Osteoblast (primary cell): ENCODE measurements at regions not wholly inside any gene's neighbourhood (a gene's known extent, or its start where the extent isn't known, plus 50 kb on each side); places are given as distances from the start of the nearest gene placed in this dataset.

Experiments
- DNase-seq: peaks from one replicate; pipeline ENCODE4 v3.0.0; 2011; ENCODE audit warnings: low spot score, mixed read lengths; ENCODE audit not compliant: insufficient read length; ENCODE audit errors: missing footprints
- H2AFZ ChIP-seq: 2 replicates; pipeline ENCODE4 v1.6.0; 2011; ENCODE audit warnings: mild to moderate bottlenecking, low read length
- H3K27ac ChIP-seq: 2 replicates; pipeline ENCODE4 v1.5.1; 2011; ENCODE audit warnings: mild to moderate bottlenecking, low read depth, low read length, moderate library complexity
- H3K27me3 ChIP-seq: 2 replicates; pipeline ENCODE4 v1.6.0; 2012; ENCODE audit warnings: mild to moderate bottlenecking, control low read depth, inconsistent platforms, low read length, moderate library complexity; ENCODE audit not compliant: insufficient read depth
- H3K36me3 ChIP-seq: 2 replicates; pipeline ENCODE4 v1.5.1; 2011; ENCODE audit warnings: mild to moderate bottlenecking, low read length, control low read depth, moderate library complexity; ENCODE audit not compliant: insufficient read depth
- H3K4me1 ChIP-seq: 2 replicates; pipeline ENCODE4 v1.5.1; 2011; ENCODE audit warnings: mild to moderate bottlenecking, low read length, control low read depth, moderate library complexity; ENCODE audit not compliant: insufficient read depth
- H3K4me2 ChIP-seq: 2 replicates; pipeline ENCODE4 v1.6.0; 2011; ENCODE audit warnings: mild to moderate bottlenecking, low read length; ENCODE audit not compliant: insufficient read depth
- H3K4me3 ChIP-seq: fragments of 200-600 bp; sonication (generic); 3 replicates; pipeline ENCODE4 v1.5.1; 2012; ENCODE audit warnings: mild to moderate bottlenecking, low read length, inconsistent platforms; ENCODE audit not compliant: insufficient read depth
- H3K79me2 ChIP-seq: 2 replicates; pipeline ENCODE4 v1.6.0; 2012; ENCODE audit warnings: mild to moderate bottlenecking, low read length, control low read depth, inconsistent platforms; ENCODE audit not compliant: insufficient read depth
- H3K9me3 ChIP-seq: 2 replicates; pipeline ENCODE4 v1.5.1; 2011; ENCODE audit warnings: low read depth, low read length, control low read depth
- H4K20me1 ChIP-seq: 2 replicates; pipeline ENCODE4 v1.6.0; 2012; ENCODE audit warnings: mild to moderate bottlenecking, low read length, control low read depth; ENCODE audit not compliant: insufficient read depth
- CTCF ChIP-seq: IDR thresholded peaks from 2 replicates; pipeline ENCODE4 v1.5.1; 2011; ENCODE audit warnings: mild to moderate bottlenecking, low read depth, low read length, moderate library complexity; ENCODE audit errors: extremely low read depth

- H4K20me1 ChIP-seq = no peaks in the 10 kb centered on the region
- H3K36me3 ChIP-seq = no peaks in the 10 kb centered on the region
- no peak for DNase-seq
- H3K27ac ChIP-seq = no peak overlapping the region
- no peak overlapping the region for H2AFZ ChIP-seq
- H3K4me3 ChIP-seq = no peak overlapping the region
- no peaks in the 10 kb centered on the region for H3K4me1 ChIP-seq
- H3K9me3 ChIP-seq = peaks cover 3% of the 10 kb centered on the region
- TF ChIP-seq CTCF = no peak
- no peaks in the 10 kb centered on the region for H3K27me3 ChIP-seq
- no peaks in the 10 kb centered on the region for H3K79me2 ChIP-seq
- no peak overlapping the region for H3K4me2 ChIP-seq
These were observed 1089.3 kb upstream of the CELF4 start for GRCh38 chr18:38654946-38655345.

DNA sequence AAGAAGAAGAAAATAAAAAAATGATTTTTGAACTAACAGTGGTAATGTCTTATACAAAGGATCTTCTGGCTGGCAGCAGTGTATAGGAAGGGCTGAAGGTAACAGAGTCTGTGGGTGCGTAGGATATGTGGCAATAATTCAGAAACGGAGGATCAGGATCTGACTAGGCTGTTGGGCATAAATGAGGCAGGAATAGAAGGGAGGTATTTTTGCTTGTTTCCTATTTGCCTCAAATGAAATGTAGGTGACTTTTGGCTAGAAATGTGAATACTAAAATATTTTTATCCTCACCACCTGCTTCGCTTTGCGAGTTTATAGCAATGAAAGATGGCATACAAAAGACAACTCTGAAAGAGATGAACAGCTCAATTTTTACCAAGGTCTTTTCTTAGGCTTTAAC, 1086.1 kb upstream of the CELF4 start:
- peaks cover 3% of the 10 kb centered on the region for H3K9me3 ChIP-seq

DNA sequence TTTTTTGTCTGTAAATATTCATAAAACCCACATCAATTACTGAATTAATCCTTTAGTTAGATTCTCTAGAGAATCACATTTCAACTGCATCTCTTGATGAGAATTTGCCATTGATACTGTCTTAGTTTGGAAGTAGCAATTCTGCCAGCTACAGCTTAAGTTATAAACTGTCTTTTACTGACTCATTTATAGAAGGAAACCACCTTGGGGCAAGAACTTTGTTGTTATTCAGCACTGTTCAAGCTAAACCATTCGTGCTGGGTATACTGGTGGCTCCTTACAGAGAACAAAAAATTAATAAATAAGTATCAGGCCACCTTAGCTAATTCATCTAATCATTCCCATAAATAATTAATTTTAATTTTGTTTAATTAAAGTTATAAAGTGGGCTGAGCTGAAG, 1082.6 kb upstream of the CELF4 start:
- Histone ChIP-seq H3K4me1 (no peaks in the 10 kb centered on the region), H4K20me1 (no peaks in the 10 kb centered on the region), H3K79me2 (no peaks in the 10 kb centered on the region), H3K4me3 (no peak overlapping the region), H2AFZ (no peak overlapping the region), H3K36me3 (no peaks in the 10 kb centered on the region), H3K27me3 (no peaks in the 10 kb centered on the region), H3K27ac (no peak overlapping the region), H3K4me2 (no peak overlapping the region), H3K9me3 (no peaks in the 10 kb centered on the region)
- TF ChIP-seq CTCF = no peak
- DNase-seq = no peak

More for the DNA sequence above, 1086.1 kb upstream of the CELF4 start:
- Histone ChIP-seq H2AFZ (no peak overlapping the region), H3K79me2 (no peaks in the 10 kb centered on the region), H4K20me1 (no peaks in the 10 kb centered on the region), H3K27me3 (no peaks in the 10 kb centered on the region), H3K4me3 (no peak overlapping the region), H3K4me1 (no peaks in the 10 kb centered on the region), H3K36me3 (no peaks in the 10 kb centered on the region), H3K27ac (no peak overlapping the region), H3K4me2 (no peak overlapping the region)
- TF ChIP-seq CTCF = no peak
- DNase-seq = no peak

DNA sequence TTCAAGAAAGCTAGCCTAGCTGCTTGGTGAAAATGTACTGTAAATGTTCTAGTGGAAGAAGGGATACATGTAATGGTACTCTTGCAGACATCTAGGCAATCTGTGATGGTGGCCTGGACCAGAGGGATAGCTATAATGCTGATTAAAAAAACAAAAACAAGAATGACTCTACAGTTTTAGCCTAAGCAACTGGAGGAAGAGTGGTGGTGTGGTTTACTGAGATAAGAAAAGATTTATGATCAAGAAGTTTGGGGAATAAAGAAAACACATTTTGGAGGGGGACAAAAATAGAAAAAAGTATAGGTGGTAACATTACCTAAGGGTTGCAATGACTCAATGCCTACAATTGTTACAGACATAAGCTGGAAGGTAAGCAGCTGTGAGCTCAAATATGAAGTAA, 1080.7 kb upstream of the CELF4 start:
- DNase-seq = no peak
- H3K27me3 ChIP-seq = no peaks in the 10 kb centered on the region

More for the DNA sequence above, 1080.7 kb upstream of the CELF4 start:
- Histone ChIP-seq H3K79me2 (no peaks in the 10 kb centered on the region), H3K4me3 (no peak overlapping the region), H2AFZ (no peak overlapping the region), H3K4me1 (no peaks in the 10 kb centered on the region), H4K20me1 (no peaks in the 10 kb centered on the region), H3K36me3 (no peaks in the 10 kb centered on the region), H3K4me2 (no peak overlapping the region), H3K27ac (no peak overlapping the region), H3K9me3 (no peaks in the 10 kb centered on the region)
- no peak for TF ChIP-seq CTCF
